ENCODE measurements at regions not wholly inside any gene's neighbourhood (a gene's known extent, or its start where the extent isn't known, plus 50 kb on each side); places are given as distances from the start of the nearest gene placed in this dataset.

DNA sequence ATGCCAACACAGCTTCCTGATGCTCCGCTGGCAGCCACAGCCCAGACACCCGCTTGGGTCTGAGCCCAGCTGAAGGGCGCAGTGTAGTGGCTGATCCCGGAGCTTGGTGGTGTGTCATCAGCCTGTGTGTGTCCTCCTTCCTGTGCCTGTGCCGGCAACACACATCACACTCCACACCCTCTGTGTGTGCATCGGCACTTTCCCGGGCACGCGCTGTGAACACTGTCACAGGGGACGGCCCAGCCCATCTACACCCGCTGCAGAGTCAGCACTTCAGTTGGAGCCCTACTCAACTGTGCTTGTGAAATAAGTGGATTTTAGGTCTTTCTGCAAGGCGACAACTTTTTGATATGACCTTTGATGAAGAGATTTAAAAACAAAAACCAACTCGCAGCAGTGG, 189.4 kb downstream of the IRX2 start:
- ATAC-seq = no peak

GRCh38 chr5:2560435-2560834, 191.0 kb downstream of the IRX2 start:
- no peak overlapping the region for H3K4me3 ChIP-seq
- DNase-seq (no peak), ATAC-seq (no peak)
- intact Hi-C loops (cut with DNase I, micrococcal nuclease) = no loop called here
- no peak for TF ChIP-seq CTCF (IDR thresholded peaks at IDR 0.05)
- no peaks in the 10 kb centered on the region for H3K4me1 ChIP-seq (ENCODE audit: low read depth)
- peaks cover 38% of the 10 kb centered on the region for H3K9me3 ChIP-seq
- no peaks in the 10 kb centered on the region for H3K36me3 ChIP-seq (ENCODE audit: low read depth)

More for the DNA sequence above, 189.4 kb downstream of the IRX2 start:
- intact Hi-C loops (cut with DNase I, micrococcal nuclease) = no loop called here
- Histone ChIP-seq H3K4me3 (no peak overlapping the region), H3K9me3 (peaks cover 25% of the 10 kb centered on the region), H3K4me1 (ENCODE audit: low read depth) (no peaks in the 10 kb centered on the region), H3K36me3 (ENCODE audit: low read depth) (no peaks in the 10 kb centered on the region)
- no peak for TF ChIP-seq CTCF (IDR thresholded peaks at IDR 0.05)
- DNase-seq = no peak

- H3K4me3 ChIP-seq = no peak overlapping the region
- no peak for TF ChIP-seq CTCF (IDR thresholded peaks at IDR 0.05)
- no peak for DNase-seq
- peaks cover 60% of the 10 kb centered on the region for H3K9me3 ChIP-seq
- H3K36me3 ChIP-seq (ENCODE audit: low read depth) = no peaks in the 10 kb centered on the region
- no peaks in the 10 kb centered on the region for H3K4me1 ChIP-seq (ENCODE audit: low read depth)
- intact Hi-C loops (cut with DNase I, micrococcal nuclease) = no loop called here
- ATAC-seq = no peak
These were observed 194.0 kb downstream of the IRX2 start for GRCh38 chr5:2557435-2557834.

DNA sequence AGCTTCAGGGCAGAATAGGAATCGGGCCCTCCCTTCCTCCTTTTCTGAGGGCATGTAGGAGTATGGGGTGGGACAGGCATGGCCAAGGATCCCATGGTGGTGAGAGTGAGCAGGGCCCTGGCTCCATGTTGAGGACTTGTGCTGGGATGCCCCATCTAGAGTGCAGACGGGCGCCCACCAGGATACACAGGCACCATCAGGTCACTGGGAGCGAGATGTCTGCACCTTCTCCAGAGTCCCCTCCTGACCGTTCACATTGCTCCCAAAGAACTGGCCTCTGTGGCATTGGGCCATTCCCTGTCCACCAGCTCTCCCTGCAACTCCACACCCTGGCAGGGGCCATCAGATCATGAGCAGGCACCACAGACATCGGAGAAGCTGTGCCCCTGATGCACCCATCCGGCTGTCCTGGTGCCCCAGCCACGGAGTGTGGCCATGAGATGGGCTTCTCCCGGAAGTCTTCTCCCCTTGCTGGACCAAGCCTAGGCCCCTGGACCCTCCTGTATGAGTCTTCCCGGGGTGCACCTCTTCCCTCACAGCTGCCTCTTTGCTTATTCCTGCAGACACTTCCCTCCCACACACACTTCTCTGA, 195.0 kb downstream of the IRX2 start:
- no peaks in the 10 kb centered on the region for H3K36me3 ChIP-seq (ENCODE audit: low read depth)
- TF ChIP-seq CTCF (IDR thresholded peaks at IDR 0.05) = no peak
- intact Hi-C loops (cut with DNase I, micrococcal nuclease) = no loop called here
- peaks cover 61% of the 10 kb centered on the region for H3K9me3 ChIP-seq
- H3K4me1 ChIP-seq (ENCODE audit: low read depth) = no peaks in the 10 kb centered on the region
- ATAC-seq (no peak), DNase-seq (no peak)
- no peak overlapping the region for H3K4me3 ChIP-seq

- Histone ChIP-seq H3K36me3 (ENCODE audit: low read depth) (no peaks in the 10 kb centered on the region), H3K4me3 (no peak overlapping the region), H3K9me3 (peaks cover 53% of the 10 kb centered on the region), H3K4me1 (ENCODE audit: low read depth) (no peaks in the 10 kb centered on the region)
- ATAC-seq = no peak
- intact Hi-C loops (cut with DNase I, micrococcal nuclease) = no loop called here
- no peak for DNase-seq
- TF ChIP-seq CTCF (IDR thresholded peaks at IDR 0.05) = no peak
These were observed 197.9 kb downstream of the IRX2 start for GRCh38 chr5:2553611-2554010.

GRCh38 chr5:2550509-2550908, 201.0 kb downstream of the IRX2 start:
- ATAC-seq (no peak), DNase-seq (no peak)
- Histone ChIP-seq H3K4me1 (ENCODE audit: low read depth) (no peaks in the 10 kb centered on the region), H3K9me3 (peaks cover 36% of the 10 kb centered on the region), H3K36me3 (ENCODE audit: low read depth) (no peaks in the 10 kb centered on the region), H3K4me3 (no peak overlapping the region)
- intact Hi-C loops (cut with DNase I, micrococcal nuclease) = no loop called here
- no peak for TF ChIP-seq CTCF (IDR thresholded peaks at IDR 0.05)

All from mucosa of descending colon (tissue), 3 donors.